Erythroblast (primary cell): ENCODE measurements at regions not wholly inside any gene's neighbourhood (a gene's known extent, or its start where the extent isn't known, plus 50 kb on each side); places are given as distances from the start of the nearest gene placed in this dataset.

Experiments
- GATA1 ChIP-seq: IDR thresholded peaks from 2 replicates; pipeline ENCODE4 v1.6.1; 2011; ENCODE audit warnings: low read depth, mild to moderate bottlenecking, control low read depth, low read length, moderate library complexity
- POLR2A ChIP-seq: IDR thresholded peaks from 2 replicates; pipeline ENCODE4 v1.6.1; 2011; ENCODE audit warnings: mild to moderate bottlenecking, low read length

- no peak for TF ChIP-seq POLR2A
- no peak for TF ChIP-seq GATA1
Observed at GRCh38 chr15:44873103-44873502, 83.4 kb upstream of the TERB2 start.
